Activated CD4-positive, alpha-beta T cell treated with anti-CD3 and anti-CD28 coated beads, Interleukin-2, Interleukin-6, amounts not matched to agents 100 ng/mL and 50 ng/mL, durations not matched to agents 16 hours and 8 hours (primary cell): ENCODE measurements at regions not wholly inside any gene's neighbourhood (a gene's known extent, or its start where the extent isn't known, plus 50 kb on each side); places are given as distances from the start of the nearest gene placed in this dataset.

Experiments used
- DNase-seq: peaks from one replicate; pipeline ENCODE4 v3.0.0-alpha.2; 2020

GRCh38 chr1:36537190-36537768 lies 54.6 kb upstream of the CSF3R start:
- no peak for DNase-seq

GRCh38 chr1:36536727-36537126 lies 54.0 kb upstream of the CSF3R start:
- DNase-seq: no peak

GRCh38 chr1:36534711-36535412 lies 52.1 kb upstream of the CSF3R start:
- DNase-seq: no peak

GRCh38 chr1:36533897-36534296 lies 51.2 kb upstream of the CSF3R start:
- DNase-seq: no peak

GRCh38 chr1:36532810-36533401 lies 50.2 kb upstream of the CSF3R start:
- DNase-seq: no peak
